GM23338 (cell line): ENCODE measurements at regions not wholly inside any gene's neighbourhood (a gene's known extent, or its start where the extent isn't known, plus 50 kb on each side); places are given as distances from the start of the nearest gene placed in this dataset.
"Not testable (repeated sequence)": the region's sequence is repeated elsewhere in the genome, so short reads cannot be mapped to it uniquely, and the experiment has no call there.

Source experiments
- ATAC-seq: fragments of 200-7000 bp; cut with Tn5 transposase; 3 replicates; pipeline ENCODE4 v1.9.1; 2020
- DNase-seq: peaks from one replicate; pipeline ENCODE4 v3.0.0-alpha.2; 2015; ENCODE audit warnings: low spot score
- H2AFZ ChIP-seq: fragments of 200-600 bp; sonication (generic); 2 replicates; pipeline ENCODE4 v1.8.0; 2016; ENCODE audit warnings: antibody characterized with exemption, mild to moderate bottlenecking, moderate library complexity
- H3F3A ChIP-seq: fragments of 200-600 bp; sonication (generic); replicated peaks from 2 replicates; pipeline ENCODE4 v1.8.0; 2017; ENCODE audit warnings: antibody characterized with exemption, mixed run types, low read depth
- H3K27ac ChIP-seq: fragments of 200-600 bp; sonication (generic); 2 replicates; pipeline ENCODE4 v1.6.1; 2016; ENCODE audit warnings: low read depth
- H3K27me3 ChIP-seq: fragments of 200-600 bp; sonication (generic); 2 replicates; pipeline ENCODE4 v1.8.0; 2016; ENCODE audit warnings: mild to moderate bottlenecking, mixed run types, moderate library complexity; ENCODE audit not compliant: insufficient read depth
- H3K36me3 ChIP-seq: fragments of 200-600 bp; sonication (generic); 2 replicates; pipeline ENCODE4 v1.8.0; 2016; ENCODE audit warnings: mild to moderate bottlenecking; ENCODE audit not compliant: insufficient read depth
- H3K4me1 ChIP-seq: fragments of 200-600 bp; sonication (generic); 2 replicates; pipeline ENCODE4 v1.8.0; 2016; ENCODE audit warnings: mild to moderate bottlenecking, moderate library complexity; ENCODE audit not compliant: insufficient read depth
- H3K4me2 ChIP-seq: fragments of 200-600 bp; sonication (generic); 2 replicates; pipeline ENCODE4 v1.7.1; 2017; ENCODE audit warnings: mixed run types
- H3K4me3 ChIP-seq: fragments of 200-600 bp; sonication (generic); 2 replicates; pipeline ENCODE4 v1.6.1; 2016; ENCODE audit warnings: mixed run types
- H3K79me2 ChIP-seq: fragments of 200-600 bp; sonication (generic); replicated peaks from 2 replicates; pipeline ENCODE4 v1.8.0; 2017; ENCODE audit warnings: mild to moderate bottlenecking; ENCODE audit not compliant: insufficient read depth
- H3K9me2 ChIP-seq: fragments of 200-600 bp; sonication (generic); 2 replicates; pipeline ENCODE4 v1.8.0; 2017; ENCODE audit not compliant: insufficient read depth
- H4K20me1 ChIP-seq: fragments of 200-600 bp; sonication (generic); replicated peaks from 2 replicates; pipeline ENCODE4 v1.8.0; 2017; ENCODE audit warnings: mild to moderate bottlenecking; ENCODE audit not compliant: insufficient read depth
- H3K27ac Mint-ChIP-seq: 2 replicates; pipeline ENCODE4 v1.8.0; 2020; ENCODE audit warnings: inconsistent platforms, mild to moderate bottlenecking, moderate library complexity, mixed read lengths
- H3K27me3 Mint-ChIP-seq: 3 replicates; pipeline ENCODE4 v1.8.0; 2022; ENCODE audit warnings: low read depth, mild to moderate bottlenecking, moderate library complexity, mixed read lengths, inconsistent platforms; ENCODE audit not compliant: insufficient read depth, poor library complexity
- H3K36me3 Mint-ChIP-seq: 3 replicates; pipeline ENCODE4 v1.8.0; 2021; ENCODE audit warnings: low read depth, mild to moderate bottlenecking, inconsistent platforms, moderate library complexity, mixed read lengths
- H3K4me1 Mint-ChIP-seq: 3 replicates; pipeline ENCODE4 v1.8.0; 2020; ENCODE audit warnings: mild to moderate bottlenecking, inconsistent platforms, mixed read lengths
- H3K4me3 Mint-ChIP-seq: 3 replicates; pipeline ENCODE4 v1.8.0; 2021; ENCODE audit warnings: moderate library complexity, mild to moderate bottlenecking, inconsistent platforms, mixed read lengths
- H3K9me3 Mint-ChIP-seq: 3 replicates; pipeline ENCODE4 v1.8.0; 2020; ENCODE audit warnings: moderate library complexity, mild to moderate bottlenecking, inconsistent platforms, mixed read lengths
- CREB1 ChIP-seq: fragments of 250-450 bp; sonication (Bioruptor Pico); IDR thresholded peaks from 2 replicates; pipeline ENCODE4 v1.5.0; 2020; ENCODE audit warnings: low read depth, mild to moderate bottlenecking, moderate library complexity
- ETS1 ChIP-seq: IDR thresholded peaks from 2 replicates; pipeline ENCODE4 v1.6.1; 2016; ENCODE audit warnings: antibody characterized with exemption
- EZH2 ChIP-seq: fragments of 200-600 bp; sonication (generic); IDR thresholded peaks from one replicate; pipeline ENCODE4 v1.8.0; 2017; ENCODE audit warnings: antibody characterized with exemption, mild to moderate bottlenecking, low read depth; ENCODE audit not compliant: unreplicated experiment
- EZH2phosphoT487 ChIP-seq: fragments of 200-600 bp; sonication (generic); IDR thresholded peaks from one replicate; pipeline ENCODE4 v1.8.1; 2018; ENCODE audit warnings: antibody characterized with exemption; ENCODE audit not compliant: unreplicated experiment
- JUNB ChIP-seq: IDR thresholded peaks from one replicate; pipeline ENCODE4 v1.6.1; 2016; ENCODE audit warnings: antibody characterized with exemption; ENCODE audit not compliant: unreplicated experiment
- NANOG ChIP-seq: IDR thresholded peaks from 2 replicates; pipeline ENCODE4 v1.6.1; 2016; ENCODE audit warnings: antibody characterized with exemption, borderline replicate concordance
- POLR2AphosphoS5 ChIP-seq: IDR thresholded peaks from 2 replicates; pipeline ENCODE4 v1.6.1; 2016; ENCODE audit warnings: antibody characterized with exemption, low read depth
- STAT1 ChIP-seq: IDR thresholded peaks from one replicate; pipeline ENCODE4 v1.6.1; 2016; ENCODE audit warnings: antibody characterized with exemption; ENCODE audit not compliant: unreplicated experiment
- ZNF114 ChIP-seq: fragments of 250-450 bp; sonication (Bioruptor Pico); IDR thresholded peaks from 2 replicates; pipeline ENCODE4 v1.5.0; 2020; ENCODE audit warnings: mild to moderate bottlenecking, moderate library complexity
- ZNF331 ChIP-seq: fragments of 250-450 bp; sonication (Bioruptor Pico); IDR thresholded peaks from 2 replicates; pipeline ENCODE4 v1.5.0; 2020; ENCODE audit warnings: low read depth, mild to moderate bottlenecking, moderate library complexity
- TF ChIP-seq, protein P1 (sequence below), 2 experiments: fragments of 200-600 bp in 1 of 2; sonication (generic) in 1 of 2; conservative IDR thresholded peaks; 2 replicates each; pipeline versions ENCODE4 v1.5.1 to v1.6.1; 2016 to 2017; ENCODE audit warnings: antibody characterized with exemption in 2 of 2, low read depth in 2 of 2, mild to moderate bottlenecking in 2 of 2, moderate library complexity in 1 of 2

GRCh38 chr2:234553223-234553622 lies 56.3 kb upstream of the ARL4C start:
- H3K4me2 ChIP-seq, H3F3A ChIP-seq, ATAC-seq, H3K36me3 ChIP-seq, H3K9me3 Mint-ChIP-seq, H3K27ac ChIP-seq, H3K27me3 Mint-ChIP-seq, H2AFZ ChIP-seq, H3K27ac Mint-ChIP-seq, H3K4me3 ChIP-seq, H4K20me1 ChIP-seq, H3K9me2 ChIP-seq, H3K4me3 Mint-ChIP-seq, DNase-seq, H3K79me2 ChIP-seq, H3K27me3 ChIP-seq, H3K36me3 Mint-ChIP-seq: not testable (repeated sequence)
- peaks cover 14% of the 10 kb centered on the region for H3K4me1 ChIP-seq
- peaks cover 25% of the 10 kb centered on the region for H3K4me1 Mint-ChIP-seq

GRCh38 chr2:234550511-234551107 lies 53.7 kb upstream of the ARL4C start:
- no peaks in the 10 kb centered on the region for H3K27me3 ChIP-seq
- Mint-ChIP-seq H3K27me3 (peaks cover 4% of the 10 kb centered on the region), H3K36me3 (no peaks in the 10 kb centered on the region; the same call in 2 of the 3 replicates), H3K4me1 (peaks cover 48% of the 10 kb centered on the region), H3K4me3 (no peak overlapping the region), H3K27ac (no peak overlapping the region), H3K9me3 (no peaks in the 10 kb centered on the region)
- no peak overlapping the region for H3K4me3 ChIP-seq
- peaks cover 37% of the 10 kb centered on the region for H3K4me1 ChIP-seq
- H3K4me2 ChIP-seq = no peak overlapping the region
- no peak overlapping the region for H3K27ac ChIP-seq
- TF ChIP-seq EZH2phosphoT487 (no peak), JUNB (no peak), EZH2 (no peak), CREB1 (peak; percentile 51; the same call in 1 of the 2 replicates), ZNF331 (CRISPR knock-in tag) (no peak), ETS1 (no peak)
- TF ChIP-seq, protein P1, sequence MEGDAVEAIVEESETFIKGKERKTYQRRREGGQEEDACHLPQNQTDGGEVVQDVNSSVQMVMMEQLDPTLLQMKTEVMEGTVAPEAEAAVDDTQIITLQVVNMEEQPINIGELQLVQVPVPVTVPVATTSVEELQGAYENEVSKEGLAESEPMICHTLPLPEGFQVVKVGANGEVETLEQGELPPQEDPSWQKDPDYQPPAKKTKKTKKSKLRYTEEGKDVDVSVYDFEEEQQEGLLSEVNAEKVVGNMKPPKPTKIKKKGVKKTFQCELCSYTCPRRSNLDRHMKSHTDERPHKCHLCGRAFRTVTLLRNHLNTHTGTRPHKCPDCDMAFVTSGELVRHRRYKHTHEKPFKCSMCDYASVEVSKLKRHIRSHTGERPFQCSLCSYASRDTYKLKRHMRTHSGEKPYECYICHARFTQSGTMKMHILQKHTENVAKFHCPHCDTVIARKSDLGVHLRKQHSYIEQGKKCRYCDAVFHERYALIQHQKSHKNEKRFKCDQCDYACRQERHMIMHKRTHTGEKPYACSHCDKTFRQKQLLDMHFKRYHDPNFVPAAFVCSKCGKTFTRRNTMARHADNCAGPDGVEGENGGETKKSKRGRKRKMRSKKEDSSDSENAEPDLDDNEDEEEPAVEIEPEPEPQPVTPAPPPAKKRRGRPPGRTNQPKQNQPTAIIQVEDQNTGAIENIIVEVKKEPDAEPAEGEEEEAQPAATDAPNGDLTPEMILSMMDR (conservative IDR thresholded peaks at IDR 0.05; ENCODE audit: low read depth in 2 of 2) = peak; percentile 90 to 99
- H3F3A ChIP-seq = no peaks in the 10 kb centered on the region; the same call in 1 of the 2 replicates
- DNase-seq (peak; percentile 92), ATAC-seq (peak; percentile 85)
- no peaks in the 10 kb centered on the region for H3K79me2 ChIP-seq
- peak overlapping the region; percentile 29 for H2AFZ ChIP-seq
- H3K36me3 ChIP-seq = no peaks in the 10 kb centered on the region
- no peaks in the 10 kb centered on the region for H4K20me1 ChIP-seq
- H3K9me2 ChIP-seq = peaks cover 7% of the 10 kb centered on the region; the same call in 1 of the 2 replicates

DNA sequence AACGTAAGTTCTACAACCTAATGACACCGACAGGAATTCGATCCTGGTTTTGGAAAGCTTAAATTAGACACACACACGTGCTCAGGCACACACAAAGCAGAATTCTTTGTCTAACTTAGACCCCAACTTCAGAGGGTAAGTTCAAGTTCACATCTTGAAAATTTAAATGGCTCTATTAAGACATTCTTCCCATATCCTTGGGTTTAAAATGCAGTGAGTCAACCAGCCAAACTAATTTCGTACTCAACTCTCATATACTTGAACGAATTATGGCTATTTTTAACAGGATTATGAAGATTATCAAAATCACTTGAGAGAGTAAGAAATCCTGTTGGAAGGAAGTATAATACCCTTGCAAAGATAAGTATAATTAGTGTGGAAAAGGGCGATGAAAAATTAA lies 53.2 kb upstream of the ARL4C start:
- H3K27ac ChIP-seq = no peak overlapping the region
- H3K4me1 Mint-ChIP-seq = peaks cover 54% of the 10 kb centered on the region
- ATAC-seq = no peak

More for the DNA sequence above, 53.2 kb upstream of the ARL4C start:
- Mint-ChIP-seq H3K27me3 (peaks cover 6% of the 10 kb centered on the region), H3K9me3 (no peaks in the 10 kb centered on the region), H3K4me3 (no peak overlapping the region), H3K36me3 (no peaks in the 10 kb centered on the region; the same call in 2 of the 3 replicates), H3K27ac (no peak overlapping the region)
- no peak for DNase-seq
- Histone ChIP-seq H3K4me3 (no peak overlapping the region), H3K9me2 (peaks cover 5% of the 10 kb centered on the region; the same call in 1 of the 2 replicates), H3F3A (no peaks in the 10 kb centered on the region; the same call in 1 of the 2 replicates), H3K4me2 (no peak overlapping the region), H3K4me1 (peaks cover 37% of the 10 kb centered on the region), H3K27me3 (no peaks in the 10 kb centered on the region), H3K79me2 (no peaks in the 10 kb centered on the region), H3K36me3 (no peaks in the 10 kb centered on the region), H2AFZ (no peak overlapping the region), H4K20me1 (no peaks in the 10 kb centered on the region)
- TF ChIP-seq, protein P1 (conservative IDR thresholded peaks at IDR 0.05; ENCODE audit: low read depth in 2 of 2) = no peak
- no peak for TF ChIP-seq STAT1
- TF ChIP-seq EZH2 = no peak
- TF ChIP-seq ZNF114 (CRISPR knock-in tag) = no peak
- TF ChIP-seq ZNF331 (CRISPR knock-in tag) = no peak
- TF ChIP-seq NANOG = no peak
- TF ChIP-seq EZH2phosphoT487 = no peak
- TF ChIP-seq POLR2AphosphoS5 = no peak
